ENCODE measurements at regions not wholly inside any gene's neighbourhood (a gene's known extent, or its start where the extent isn't known, plus 50 kb on each side); places are given as distances from the start of the nearest gene placed in this dataset.
"Not testable (repeated sequence)": the region's sequence is repeated elsewhere in the genome, so short reads cannot be mapped to it uniquely, and the experiment has no call there.

DNA sequence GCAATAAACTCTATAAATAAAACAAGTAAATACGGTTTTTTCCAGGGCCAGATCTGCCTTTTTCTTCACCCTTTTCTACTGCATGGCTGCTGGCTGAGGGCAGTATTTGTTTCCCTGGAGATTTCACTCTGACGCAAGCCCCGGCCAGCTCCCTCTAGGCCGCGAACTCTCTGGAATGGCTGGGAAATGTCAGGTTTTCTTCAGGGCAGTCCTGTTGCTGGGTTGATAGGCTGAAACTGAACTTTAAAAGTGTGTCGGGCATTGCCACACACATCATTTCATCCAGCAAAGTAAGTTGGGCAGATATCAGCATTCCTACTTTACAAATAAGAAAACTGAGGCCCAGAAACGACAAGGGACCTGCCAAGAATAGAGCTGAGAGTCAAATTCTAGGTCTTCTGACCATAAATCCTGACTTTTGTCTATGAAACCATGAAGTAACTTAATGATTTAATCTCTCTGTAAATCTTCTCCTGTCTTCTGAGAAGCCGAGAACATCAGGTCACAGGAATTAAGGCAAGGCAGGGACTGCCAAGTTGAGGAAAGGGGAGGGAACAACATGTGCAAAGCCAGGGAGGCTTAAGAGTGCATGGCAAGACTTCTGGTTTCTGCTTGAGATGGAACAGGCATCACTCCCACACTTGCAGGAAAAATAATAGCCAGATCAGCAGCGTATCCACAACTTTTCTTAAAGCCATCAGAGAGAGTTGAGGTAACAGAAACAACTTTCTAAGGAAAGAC, 205.0 kb upstream of the CCDC196 start:
- H3K9me3 Mint-ChIP-seq, result peaks cover 0 to 9% of the 10 kb centered on the region in 2 donors
- H3K36me3 Mint-ChIP-seq, result peaks cover 0 to 11% of the 10 kb centered on the region in 2 donors
- DNase-seq (ENCODE audit: low spot score in 2 of 2) (no peak), ATAC-seq (no peak)
- no peak overlapping the region for H3K27ac Mint-ChIP-seq

DNA sequence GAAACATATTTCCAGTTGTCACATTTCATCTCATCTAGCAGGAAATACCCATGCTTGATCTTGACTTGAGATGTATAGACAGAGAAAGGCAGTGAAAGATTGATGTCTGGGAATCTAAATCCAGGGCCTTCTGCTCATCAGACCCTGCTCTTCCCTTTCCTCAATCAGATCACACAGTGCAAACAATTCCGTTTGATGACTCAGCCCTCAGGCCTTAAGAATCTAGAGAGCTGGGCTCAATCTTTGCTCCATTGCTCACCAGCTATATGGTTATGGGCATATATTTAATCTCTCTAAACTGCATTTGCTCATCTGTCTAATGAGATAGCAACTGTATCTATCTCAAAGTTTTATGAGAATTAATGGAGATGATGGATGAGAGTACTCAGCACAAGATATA, 201.8 kb upstream of the CCDC196 start:
- Mint-ChIP-seq H3K9me3 (peaks cover 0 to 5% of the 10 kb centered on the region in 2 donors), H3K27ac (no peak overlapping the region), H3K36me3 (peaks cover 0 to 5% of the 10 kb centered on the region in 2 donors)
- ATAC-seq (no peak), DNase-seq (ENCODE audit: low spot score in 2 of 2) (no peak)

DNA sequence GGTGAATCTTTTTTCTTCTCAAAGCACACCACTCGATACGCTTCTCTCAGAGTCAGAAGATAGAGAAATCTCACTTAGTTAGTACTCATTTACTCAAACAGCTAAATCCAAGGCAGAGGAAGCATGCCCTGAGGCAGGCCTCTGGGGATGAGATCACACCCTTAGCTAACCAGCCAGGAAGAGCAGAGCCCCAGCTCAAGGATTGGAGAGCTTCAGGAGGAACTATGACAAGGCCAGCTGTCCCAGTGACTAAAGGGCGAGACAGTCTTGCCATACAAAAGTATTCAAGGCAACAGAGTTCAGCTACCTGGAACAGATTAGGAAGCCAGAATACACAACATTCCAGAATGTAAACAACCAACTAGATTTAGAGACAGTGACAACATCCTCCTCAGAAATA, 197.7 kb upstream of the CCDC196 start:
- ATAC-seq (no peak), DNase-seq (ENCODE audit: low spot score in 2 of 2) (no peak)
- H3K9me3 Mint-ChIP-seq, result no peaks in the 10 kb centered on the region
- H3K27ac Mint-ChIP-seq, result no peak overlapping the region
- no peaks in the 10 kb centered on the region for H3K36me3 Mint-ChIP-seq

DNA sequence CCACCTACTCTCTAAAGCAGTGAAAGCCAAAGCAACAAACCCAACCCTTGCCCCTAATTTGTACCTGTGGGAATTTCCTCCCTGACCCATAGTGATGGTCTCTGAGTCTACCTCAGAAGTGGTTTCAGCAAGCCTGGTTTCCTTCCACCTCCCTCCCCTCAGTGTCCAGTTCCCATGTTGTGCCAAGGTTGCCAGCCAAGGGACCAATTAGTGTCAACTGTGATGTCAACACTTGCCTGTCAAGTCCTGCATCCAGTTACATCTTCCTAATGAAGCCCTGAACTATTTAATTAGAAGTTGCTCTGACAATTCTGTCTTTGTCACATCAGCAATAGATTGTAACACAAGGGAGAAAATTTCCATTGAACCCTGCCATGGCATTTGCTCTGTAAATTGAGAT, 194.4 kb upstream of the CCDC196 start:
- no peak for ATAC-seq
- no peak overlapping the region for H3K27ac Mint-ChIP-seq

DNA sequence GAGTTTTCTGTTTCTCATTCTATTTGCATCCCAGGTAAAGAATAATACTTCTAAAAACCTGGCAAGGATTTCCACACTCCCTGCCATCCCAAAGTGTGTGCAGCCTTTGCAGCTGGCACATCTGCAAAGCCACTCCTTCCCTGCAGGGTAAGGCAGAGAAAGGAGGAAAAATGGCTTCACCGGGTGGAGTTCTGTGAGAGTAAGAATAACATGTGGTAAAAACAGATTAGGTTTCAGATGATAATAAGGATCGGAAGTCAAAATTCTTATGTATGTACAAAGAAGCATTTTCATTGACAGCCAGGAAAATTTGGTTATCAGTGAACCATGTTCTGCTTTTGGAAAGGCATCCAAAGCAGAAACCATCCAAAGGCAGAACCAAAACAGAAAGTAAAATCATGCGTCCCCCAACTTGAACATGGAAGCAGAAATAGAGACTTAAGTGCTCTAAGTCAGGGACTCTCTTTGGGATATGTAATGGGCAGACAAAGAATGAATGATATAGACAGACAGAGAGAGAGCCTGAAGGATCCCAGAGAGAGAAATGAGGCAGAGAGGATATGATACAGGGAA, 192.6 kb upstream of the CCDC196 start:
- ATAC-seq (no peak), DNase-seq (ENCODE audit: low spot score in 2 of 2) (no peak)
- H3K36me3 Mint-ChIP-seq, result peaks cover 0 to 5% of the 10 kb centered on the region in 2 donors
- no peak overlapping the region for H3K27ac Mint-ChIP-seq
- H3K9me3 Mint-ChIP-seq, result peaks cover 4 to 10% of the 10 kb centered on the region in 2 donors

More for the DNA sequence above, 194.4 kb upstream of the CCDC196 start:
- peaks cover 0 to under 1% of the 10 kb centered on the region in 2 donors for H3K9me3 Mint-ChIP-seq
- DNase-seq (ENCODE audit: low spot score in 2 of 2), result no peak
- H3K36me3 Mint-ChIP-seq, result no peaks in the 10 kb centered on the region

DNA sequence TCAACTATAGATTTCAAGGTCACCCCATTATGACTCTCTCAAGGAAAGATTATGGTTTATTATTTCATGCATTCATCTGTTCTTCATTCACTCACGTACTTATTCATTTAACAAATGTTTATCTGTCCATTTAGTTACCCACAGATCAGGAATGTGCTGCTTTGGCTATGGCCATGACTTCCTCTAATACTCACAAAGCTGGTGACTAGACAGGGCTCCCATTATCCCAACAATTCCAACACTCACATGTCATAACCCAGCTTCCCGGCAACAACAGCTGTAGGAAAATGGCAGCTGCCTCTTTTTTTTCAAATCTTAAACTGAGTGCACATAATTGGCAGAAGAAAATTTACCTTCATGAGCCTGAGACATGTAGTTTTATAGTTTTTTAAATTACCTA, 190.8 kb upstream of the CCDC196 start:
- ATAC-seq, result no peak
- Mint-ChIP-seq H3K9me3 (peaks cover 4 to 20% of the 10 kb centered on the region in 2 donors), H3K36me3 (peaks cover 0 to 12% of the 10 kb centered on the region in 2 donors), H3K27ac (no peak overlapping the region)
- DNase-seq (ENCODE audit: low spot score in 2 of 2), result no peak

DNA sequence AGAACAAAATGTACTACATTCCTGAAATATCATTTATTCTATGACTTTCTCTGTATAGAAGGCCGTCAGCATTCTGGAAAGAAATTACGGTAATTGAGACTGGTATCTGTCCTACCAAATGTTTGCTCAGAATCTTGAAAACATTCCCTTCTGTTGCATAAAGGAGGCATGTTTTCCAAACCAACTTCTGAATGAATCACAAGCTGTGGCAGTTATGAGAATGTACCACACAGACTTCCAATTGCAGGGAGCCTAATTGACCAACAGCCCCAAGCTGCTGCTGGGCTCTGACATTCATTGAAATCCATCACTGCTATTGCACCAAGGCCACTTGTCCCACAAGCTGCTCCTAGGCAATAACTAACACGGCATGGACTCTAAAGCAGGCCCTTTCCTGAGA, 185.3 kb upstream of the CCDC196 start:
- ATAC-seq, result no peak
- Mint-ChIP-seq H3K27ac (no peak overlapping the region), H3K9me3 (peaks cover 9 to 29% of the 10 kb centered on the region in 2 donors), H3K36me3 (peaks cover 6 to 12% of the 10 kb centered on the region in 2 donors)
- no peak for DNase-seq (ENCODE audit: low spot score in 2 of 2)

DNA sequence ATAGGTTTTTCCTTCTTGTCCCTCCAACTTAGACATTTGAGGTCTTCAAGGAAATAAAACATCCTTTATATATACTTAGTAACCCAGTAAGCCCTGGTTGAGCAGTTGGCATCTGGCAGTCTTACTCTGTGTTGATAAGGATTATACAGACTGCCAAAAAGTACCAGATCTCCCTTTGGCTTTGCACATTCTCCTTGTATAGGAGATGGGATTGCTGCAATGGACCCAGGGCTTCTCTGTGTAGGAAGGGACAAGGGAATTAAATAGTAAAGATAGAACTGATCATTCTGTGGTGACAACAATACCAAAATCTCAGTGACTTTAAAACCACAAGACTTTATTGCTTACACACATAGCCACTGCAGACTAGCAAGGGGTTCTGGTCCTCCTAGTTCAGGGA, 180.1 kb upstream of the CCDC196 start:
- no peak for ATAC-seq
- Mint-ChIP-seq H3K9me3 (peaks cover 4 to 24% of the 10 kb centered on the region in 2 donors), H3K36me3 (peaks cover 6 to 10% of the 10 kb centered on the region in 2 donors)

DNA sequence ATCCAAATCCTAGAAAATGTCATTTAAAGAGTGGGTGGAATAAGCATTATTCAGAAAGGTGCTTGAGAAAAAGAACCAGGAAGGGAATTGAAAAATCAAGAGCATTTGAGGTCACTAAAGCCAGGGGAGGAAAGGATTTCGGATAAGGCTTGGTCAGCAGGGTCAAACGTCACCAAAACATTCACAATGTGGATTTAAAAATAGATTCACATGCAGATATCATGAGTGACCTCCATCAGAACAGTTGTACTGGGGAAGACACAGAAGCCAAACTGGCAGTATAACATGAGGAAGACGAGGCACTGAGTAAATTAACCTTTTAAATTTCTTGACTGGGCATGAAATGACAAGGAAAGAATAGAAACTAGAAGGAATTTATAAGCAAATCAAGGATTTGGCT, 175.1 kb upstream of the CCDC196 start:
- peaks cover 0 to 16% of the 10 kb centered on the region in 2 donors for H3K9me3 Mint-ChIP-seq
- peaks cover 0 to 10% of the 10 kb centered on the region in 2 donors for H3K36me3 Mint-ChIP-seq
- ATAC-seq (no peak), DNase-seq (ENCODE audit: low spot score in 2 of 2) (no peak)
- no peak overlapping the region for H3K27ac Mint-ChIP-seq

More for the DNA sequence above, 180.1 kb upstream of the CCDC196 start:
- H3K27ac Mint-ChIP-seq, result no peak overlapping the region
- no peak for DNase-seq (ENCODE audit: low spot score in 2 of 2)

DNA sequence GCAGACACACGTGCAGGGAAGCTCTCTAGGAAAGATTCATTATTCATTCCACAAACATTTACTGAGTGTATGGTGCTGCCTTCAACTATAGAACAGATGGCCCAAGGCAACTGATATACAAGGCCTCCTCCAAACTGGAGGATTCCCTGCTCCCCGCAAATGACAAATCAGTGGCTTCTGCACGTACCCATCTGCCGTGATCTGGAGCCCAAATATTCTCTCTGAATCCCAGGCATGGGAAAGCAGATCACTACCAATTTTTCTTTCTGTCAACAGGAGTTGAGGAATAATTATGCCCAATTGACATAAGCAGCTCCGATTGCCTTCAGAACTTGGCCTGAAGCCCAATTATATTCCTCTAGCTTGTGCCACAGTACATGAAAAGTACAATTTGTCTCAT, 174.2 kb upstream of the CCDC196 start:
- H3K36me3 Mint-ChIP-seq, result peaks cover under 1 to 15% of the 10 kb centered on the region in 2 donors
- peaks cover under 1 to 11% of the 10 kb centered on the region in 2 donors for H3K9me3 Mint-ChIP-seq
- ATAC-seq (no peak), DNase-seq (ENCODE audit: low spot score in 2 of 2) (no peak)
- H3K27ac Mint-ChIP-seq, result no peak overlapping the region

DNA sequence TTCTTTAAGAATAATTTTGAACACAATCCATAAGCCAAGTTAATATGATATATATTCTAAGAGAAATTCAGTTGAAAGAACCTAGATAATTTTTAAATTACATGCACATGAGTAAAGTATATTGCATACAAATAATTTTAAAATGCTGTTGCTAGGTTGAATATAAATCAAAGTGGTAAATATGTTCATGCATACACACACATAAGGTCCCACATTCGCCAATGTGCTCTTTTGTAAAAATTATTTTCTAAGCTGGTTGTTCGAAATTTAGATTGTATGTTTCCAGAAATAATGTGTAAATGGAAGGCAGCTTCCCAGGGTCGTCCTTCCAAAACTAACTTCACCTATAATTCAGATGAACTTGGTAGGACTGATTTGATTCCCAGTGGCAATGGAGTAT, 173.7 kb upstream of the CCDC196 start:
- peaks cover 5 to 19% of the 10 kb centered on the region in 2 donors for H3K36me3 Mint-ChIP-seq
- no peak for ATAC-seq
- no peak overlapping the region for H3K27ac Mint-ChIP-seq
- DNase-seq (ENCODE audit: low spot score in 2 of 2), result no peak
- peaks cover 5 to 13% of the 10 kb centered on the region in 2 donors for H3K9me3 Mint-ChIP-seq

DNA sequence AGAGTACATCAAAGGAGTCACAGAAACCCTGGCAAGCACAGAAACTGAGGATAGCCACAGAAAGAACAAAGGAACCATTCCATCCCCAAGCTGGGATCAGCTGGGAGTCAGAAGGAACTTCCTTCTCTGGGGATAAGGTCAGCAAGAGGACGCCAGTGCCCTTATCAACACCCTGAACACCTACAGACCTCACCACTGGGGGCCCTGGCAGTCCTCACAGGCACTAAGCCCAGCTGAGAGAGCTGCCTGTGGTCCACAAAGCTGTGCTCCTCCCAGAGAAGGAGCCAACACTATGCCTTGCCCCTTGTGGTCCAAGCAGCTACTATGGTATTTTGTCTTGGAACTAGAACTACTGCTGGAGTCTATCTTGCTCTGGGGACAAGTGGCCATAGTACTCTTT, 171.1 kb upstream of the CCDC196 start:
- H3K36me3 Mint-ChIP-seq, result peaks cover 9 to 19% of the 10 kb centered on the region in 2 donors
- DNase-seq (ENCODE audit: low spot score in 2 of 2) (no peak), ATAC-seq (no peak)
- H3K9me3 Mint-ChIP-seq, result peaks cover 14 to 22% of the 10 kb centered on the region in 2 donors
- H3K27ac Mint-ChIP-seq, result no peak overlapping the region

DNA sequence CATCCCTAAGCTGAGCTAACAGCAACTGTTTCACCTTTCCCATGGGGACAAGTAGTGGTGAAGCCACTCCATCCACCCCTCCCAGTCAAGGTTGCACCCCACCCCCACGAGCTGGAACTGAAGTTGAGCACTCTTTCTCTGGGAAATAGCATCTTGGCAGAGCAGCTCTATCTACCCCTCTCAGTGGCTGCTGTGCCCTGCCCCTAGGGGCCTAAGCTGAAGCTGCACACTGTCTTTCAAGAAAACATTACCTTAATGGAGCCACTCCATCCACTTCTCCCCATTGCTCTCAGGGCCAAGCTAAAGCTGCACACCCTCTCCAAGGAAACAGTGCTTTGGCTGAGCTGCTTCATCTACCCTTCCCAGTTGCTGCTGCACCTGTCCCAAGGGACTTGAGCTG, 170.6 kb upstream of the CCDC196 start:
- no peak for ATAC-seq
- peaks cover 9 to 19% of the 10 kb centered on the region in 2 donors for H3K36me3 Mint-ChIP-seq
- no peak overlapping the region for H3K27ac Mint-ChIP-seq
- no peak for DNase-seq (ENCODE audit: low spot score in 2 of 2)
- H3K9me3 Mint-ChIP-seq, result peaks cover 14 to 22% of the 10 kb centered on the region in 2 donors

DNA sequence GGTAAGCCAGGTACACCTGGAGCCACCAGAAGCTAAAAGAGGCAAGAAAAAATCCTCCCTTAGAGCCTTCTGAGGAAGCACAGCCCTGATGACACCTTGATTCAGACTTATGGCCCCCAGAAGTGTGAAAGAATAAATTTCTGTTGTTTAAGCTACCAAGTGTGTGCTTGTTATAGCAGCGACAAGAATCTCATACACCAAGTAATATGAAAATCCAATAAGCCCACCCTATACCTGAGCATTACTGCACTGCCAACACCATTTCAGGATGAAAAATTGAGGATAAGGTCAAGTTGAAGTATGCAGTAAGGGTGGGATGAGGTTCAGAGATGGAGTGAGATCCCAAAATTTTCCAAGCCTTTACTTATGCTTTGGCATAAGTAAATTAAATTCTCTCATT, 163.6 kb upstream of the CCDC196 start:
- ATAC-seq (no peak), DNase-seq (ENCODE audit: low spot score in 2 of 2) (no peak)
- Mint-ChIP-seq H3K9me3 (peaks cover 8 to 16% of the 10 kb centered on the region in 2 donors), H3K27ac (no peak overlapping the region), H3K36me3 (peaks cover 3 to 13% of the 10 kb centered on the region in 2 donors)

DNA sequence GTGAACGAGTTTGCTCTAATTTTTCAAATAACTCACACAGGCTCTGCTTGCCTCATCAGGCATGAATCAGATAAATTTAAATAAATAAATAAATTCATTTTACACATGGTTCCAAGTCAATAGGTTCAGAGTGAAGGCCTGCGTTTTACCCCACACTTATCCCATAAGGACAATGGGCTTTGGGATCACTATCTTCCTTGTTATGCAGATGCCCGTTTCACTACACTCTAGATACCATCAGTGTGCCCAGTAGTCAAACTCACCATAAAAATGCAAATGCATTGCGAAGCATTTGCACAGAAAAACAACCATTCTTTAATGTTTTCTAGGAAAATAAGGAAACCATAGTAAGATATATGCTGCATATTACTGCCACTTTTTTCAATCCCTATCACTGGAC, 155.9 kb upstream of the CCDC196 start:
- H3K36me3 Mint-ChIP-seq, result peaks cover 0 to 5% of the 10 kb centered on the region in 2 donors
- no peak for ATAC-seq
- peaks cover under 1 to 5% of the 10 kb centered on the region in 2 donors for H3K9me3 Mint-ChIP-seq
- H3K27ac Mint-ChIP-seq, result no peak overlapping the region
- DNase-seq (ENCODE audit: low spot score in 2 of 2), result no peak

DNA sequence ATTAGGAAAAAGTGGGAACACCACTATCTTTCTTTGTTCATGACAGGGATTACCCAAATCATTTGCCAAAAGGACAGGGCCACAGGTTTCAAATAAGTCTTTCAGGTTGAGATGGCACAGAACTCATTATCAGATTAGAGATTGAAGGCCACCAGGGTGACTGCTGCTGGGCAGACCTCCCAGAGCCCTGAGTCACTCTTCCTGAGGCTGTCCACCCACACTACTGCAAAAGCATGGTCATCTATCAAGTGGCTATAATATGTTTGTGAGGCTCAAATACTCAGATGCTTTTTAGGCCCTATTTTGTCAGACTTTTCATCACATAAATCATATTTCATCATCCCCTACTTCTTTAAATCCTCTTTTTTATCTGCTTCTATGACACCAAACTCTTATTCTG, 155.3 kb upstream of the CCDC196 start:
- DNase-seq (ENCODE audit: low spot score in 2 of 2) (no peak), ATAC-seq (no peak)
- Mint-ChIP-seq H3K27ac (no peak overlapping the region), H3K36me3 (peaks cover 0 to 12% of the 10 kb centered on the region in 2 donors), H3K9me3 (peaks cover 5 to 7% of the 10 kb centered on the region in 2 donors)

DNA sequence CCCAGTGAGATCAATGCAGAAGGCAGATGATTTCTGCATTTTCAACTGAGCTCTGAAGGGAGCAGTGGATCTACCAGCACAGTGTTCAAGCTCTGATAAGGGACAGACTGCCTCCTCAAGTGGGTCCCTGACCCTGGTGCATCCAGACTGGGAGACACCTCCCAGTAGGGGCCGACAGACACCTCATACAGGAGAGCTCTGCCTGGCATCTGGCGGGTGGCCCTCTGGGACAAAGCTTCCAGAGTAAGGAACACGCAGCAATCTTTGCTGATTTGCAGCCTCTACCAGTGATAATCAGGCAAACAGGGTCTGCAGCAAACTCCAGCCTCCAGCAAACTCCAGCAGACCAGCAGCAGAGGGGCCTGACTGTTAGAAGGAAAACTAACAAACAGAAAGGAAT, 152.9 kb upstream of the CCDC196 start:
- ATAC-seq; DNase-seq (ENCODE audit: low spot score in 2 of 2); H3K27ac Mint-ChIP-seq; H3K9me3 Mint-ChIP-seq: not testable (repeated sequence)
- peaks cover 0 to 13% of the 10 kb centered on the region in 2 donors for H3K36me3 Mint-ChIP-seq

DNA sequence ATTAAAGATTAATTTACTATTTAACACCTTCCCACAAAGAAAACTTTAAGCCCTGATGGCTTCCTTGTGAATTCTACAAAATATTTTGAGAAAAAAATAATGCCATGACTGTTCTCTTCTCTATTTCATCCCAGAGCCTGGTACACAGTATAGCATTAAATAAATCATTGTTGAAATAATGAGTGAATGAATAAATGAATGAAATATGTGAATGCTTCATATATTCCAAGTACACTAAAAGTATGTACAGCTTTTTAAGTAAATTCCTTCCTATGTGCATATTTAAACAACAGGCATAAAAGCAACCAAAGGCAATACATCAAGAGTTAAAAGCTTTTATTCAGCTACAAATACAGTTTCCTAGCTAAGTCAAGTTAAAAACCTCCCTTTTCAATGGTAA, 144.9 kb upstream of the CCDC196 start:
- ATAC-seq (no peak), DNase-seq (ENCODE audit: low spot score in 2 of 2) (no peak)
- H3K36me3 Mint-ChIP-seq, result no peaks in the 10 kb centered on the region

More for the DNA sequence above, 144.9 kb upstream of the CCDC196 start:
- no peak overlapping the region for H3K27ac Mint-ChIP-seq
- no peaks in the 10 kb centered on the region for H3K9me3 Mint-ChIP-seq
